CD4-positive, alpha-beta T cell treated with Interleukin-15 for 1 hour (primary cell): ENCODE measurements at regions not wholly inside any gene's neighbourhood (a gene's known extent, or its start where the extent isn't known, plus 50 kb on each side); places are given as distances from the start of the nearest gene placed in this dataset.

Experiments
- DNase-seq: peaks from one replicate; pipeline ENCODE4 v3.0.0-alpha.2; 2020

DNA sequence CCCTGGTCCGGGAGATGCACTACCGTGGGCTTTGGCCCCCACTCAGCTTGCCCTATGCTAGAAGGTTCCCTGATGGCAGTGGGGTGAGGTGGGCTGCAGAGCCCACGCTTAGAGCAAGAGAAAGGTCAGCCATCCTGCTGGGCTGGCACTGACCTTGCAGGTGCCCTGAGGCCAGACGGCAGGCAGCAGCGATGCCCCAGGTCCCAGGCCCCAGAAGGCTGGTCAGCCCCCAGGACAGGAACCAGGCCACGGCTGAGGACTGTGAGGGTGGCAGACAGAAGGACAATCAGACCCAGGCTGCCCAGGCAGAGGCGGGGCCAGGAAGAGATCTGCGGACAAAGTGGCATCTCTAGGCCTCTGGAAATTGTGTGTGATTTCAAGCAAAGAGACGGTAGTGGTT, 231.7 kb downstream of the CTTN start:
- no peak for DNase-seq

DNA sequence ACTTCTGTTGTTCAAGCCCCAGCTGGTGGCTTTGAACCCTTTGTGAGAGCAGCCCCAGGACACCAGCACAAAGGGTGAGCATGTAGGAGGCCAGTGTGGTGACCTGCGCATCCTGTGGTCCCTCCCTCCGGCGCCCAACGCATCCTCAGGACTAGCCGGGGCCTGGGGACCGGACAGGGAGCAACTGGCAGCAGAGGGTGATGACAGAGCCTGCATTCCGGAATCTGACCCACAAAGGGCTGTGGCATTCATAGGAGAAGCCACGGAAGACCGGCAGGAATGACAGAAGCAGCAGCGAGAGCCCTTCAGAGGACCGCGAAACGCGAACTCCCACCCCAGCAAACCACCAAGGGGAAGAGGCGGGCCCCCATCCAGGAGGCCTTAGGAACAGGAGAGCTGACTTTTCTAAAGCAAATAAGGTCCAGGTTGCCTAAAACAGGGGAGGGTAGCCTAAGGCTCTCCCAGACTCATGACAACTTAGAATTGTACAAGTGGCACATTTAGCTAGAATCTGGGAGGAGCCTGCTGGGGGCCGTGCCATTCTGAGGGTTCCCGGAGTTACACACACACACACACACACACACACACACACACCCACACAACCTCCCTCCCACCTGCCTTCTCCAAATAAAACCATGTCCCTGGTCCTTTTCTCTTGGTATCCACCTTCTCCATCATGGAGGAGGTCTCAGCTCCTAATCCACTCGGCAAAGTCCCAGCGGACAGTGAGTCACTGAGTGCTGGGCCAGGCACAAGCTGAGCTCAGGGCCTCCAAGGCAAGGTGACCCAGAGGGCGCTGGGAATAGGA, 232.7 kb downstream of the CTTN start:
- DNase-seq: no peak

DNA sequence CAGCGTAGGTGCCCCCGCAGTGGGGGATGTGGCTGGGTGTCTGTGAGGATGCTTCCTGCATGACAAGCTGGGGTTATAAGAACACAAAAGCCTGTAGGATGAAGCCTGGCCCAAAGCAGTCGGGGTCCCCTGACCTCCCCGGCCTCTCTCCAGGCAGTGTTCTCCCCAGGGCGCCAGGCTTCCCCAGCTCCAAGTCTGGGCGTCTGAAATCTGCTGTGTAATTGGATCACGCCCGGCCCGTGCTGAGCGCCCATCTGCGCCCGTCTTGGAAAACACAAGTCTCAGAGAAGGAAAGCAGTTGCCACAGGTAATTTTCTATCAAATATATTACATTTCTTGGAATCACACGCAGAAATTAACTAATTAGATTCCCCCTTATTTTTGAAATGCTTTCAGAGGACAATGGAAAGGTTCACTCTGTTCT, 233.3 kb downstream of the CTTN start:
- no peak for DNase-seq

DNA sequence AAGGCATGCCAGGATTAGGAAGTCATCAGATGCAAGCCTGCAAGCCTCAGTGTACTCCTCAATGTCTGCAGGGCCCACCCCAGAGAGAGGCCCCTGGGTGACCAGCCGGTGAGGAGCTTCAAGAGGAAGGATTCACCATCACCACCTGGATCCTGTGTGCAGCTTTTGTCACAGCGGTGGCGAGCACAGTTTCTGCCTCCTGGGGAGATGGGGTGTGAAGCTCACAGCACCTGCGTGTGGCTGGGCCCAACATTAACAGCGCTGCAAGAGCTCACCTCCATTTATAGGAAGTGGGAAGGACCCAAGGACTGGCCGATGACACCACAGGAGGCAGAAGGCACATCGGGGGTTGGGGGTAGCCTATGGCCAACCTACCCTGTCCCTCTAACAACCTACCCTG, 235.3 kb downstream of the CTTN start:
- DNase-seq: no peak

DNA sequence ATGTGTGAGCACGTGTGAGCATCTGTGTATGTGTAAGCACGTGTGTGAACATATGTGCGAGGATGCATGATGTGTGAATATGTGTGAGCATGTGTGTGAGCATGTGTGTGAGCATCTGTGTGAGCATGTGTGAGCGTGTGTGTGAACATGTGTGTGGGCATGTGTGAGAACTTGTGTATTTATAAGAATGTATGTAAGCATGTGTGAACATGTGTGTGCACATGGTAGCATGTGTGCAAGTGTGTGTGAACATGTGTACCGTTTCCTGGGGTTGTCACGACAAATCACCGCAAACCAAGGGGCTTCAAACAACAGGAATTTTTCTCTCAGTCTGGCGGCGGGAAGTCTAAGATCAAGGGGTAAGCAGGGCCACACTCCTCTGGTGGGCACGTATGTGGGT, 238.3 kb downstream of the CTTN start:
- DNase-seq: no peak

DNA sequence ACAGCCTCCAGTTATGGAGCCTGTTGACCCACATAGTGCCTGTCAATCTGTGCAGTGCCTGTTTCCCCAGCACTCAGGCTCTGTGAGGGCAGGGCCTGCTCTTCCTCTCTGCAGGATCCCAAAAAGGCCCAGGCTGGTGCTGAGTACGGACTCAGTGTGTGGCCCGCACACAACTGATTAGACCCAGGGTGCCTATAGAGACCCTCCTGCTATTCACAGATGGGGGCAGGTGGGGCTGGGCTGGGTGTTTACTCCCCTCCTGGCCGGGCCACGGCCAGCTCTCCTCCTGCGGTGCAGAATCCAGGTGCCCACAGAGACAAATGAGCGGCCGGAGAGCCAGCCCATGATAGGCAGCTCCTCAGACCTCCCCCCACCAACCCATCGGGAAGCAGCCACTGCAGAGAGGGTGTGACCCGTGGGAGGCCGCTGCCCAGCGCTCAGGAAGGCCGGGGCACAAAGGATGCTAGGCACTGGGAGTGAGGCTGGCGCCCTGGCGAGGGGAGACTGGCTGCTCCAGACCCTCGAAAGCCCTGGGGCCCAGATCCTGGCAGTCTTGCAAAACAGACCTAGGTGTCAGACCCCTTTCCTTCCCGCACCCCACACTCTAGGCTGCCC, 239.0 kb downstream of the CTTN start:
- DNase-seq: no peak

DNA sequence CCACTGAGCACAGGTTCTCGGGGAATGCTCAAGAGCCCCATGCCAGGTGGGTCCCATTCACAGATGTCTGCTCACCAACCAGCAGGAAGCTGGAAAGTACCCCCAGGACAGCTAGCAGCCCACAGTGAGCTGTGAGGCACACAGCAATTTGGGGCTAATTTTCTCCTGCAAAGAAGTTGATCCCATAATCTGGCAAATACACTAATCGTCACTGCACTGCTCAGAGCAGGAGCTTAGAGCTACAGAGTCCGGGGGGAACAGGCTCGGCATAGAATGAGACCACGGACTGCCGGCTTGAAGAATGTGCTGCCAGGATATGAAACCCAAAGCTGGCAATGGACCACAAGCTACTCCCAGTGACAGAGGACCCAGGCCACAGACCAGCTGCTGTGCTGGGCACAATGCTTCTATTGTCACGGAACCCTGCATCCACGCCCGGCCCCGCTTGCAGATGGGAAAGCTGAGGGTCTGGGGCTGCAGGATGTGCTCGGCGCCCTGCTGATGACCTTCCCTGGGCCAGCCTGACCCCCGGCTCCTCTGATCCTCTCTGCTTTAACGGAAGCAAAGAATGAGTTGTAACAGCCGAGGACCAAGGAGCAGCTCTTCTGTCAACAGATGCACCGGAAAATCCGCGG, 239.7 kb downstream of the CTTN start:
- no peak for DNase-seq

DNA sequence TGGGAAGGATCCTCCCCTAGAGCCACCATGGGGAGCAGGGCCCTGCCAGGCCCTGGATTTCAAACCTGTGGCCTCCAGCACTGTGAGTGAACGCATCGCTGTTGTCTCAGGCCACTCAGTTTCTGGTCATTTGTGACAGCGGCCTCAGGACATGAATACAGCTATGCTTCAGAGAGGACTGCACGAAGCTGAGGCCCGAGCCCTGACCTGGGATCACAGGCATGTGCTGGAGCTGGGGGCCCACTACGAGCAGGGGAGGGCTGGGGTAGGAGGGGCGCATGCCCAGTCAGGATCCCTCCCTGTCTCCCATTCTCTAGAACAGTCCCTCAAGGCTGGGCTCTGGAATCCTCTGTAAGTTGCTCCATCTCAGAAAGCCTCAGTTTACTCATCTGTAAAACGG, 242.1 kb downstream of the CTTN start:
- no peak for DNase-seq

DNA sequence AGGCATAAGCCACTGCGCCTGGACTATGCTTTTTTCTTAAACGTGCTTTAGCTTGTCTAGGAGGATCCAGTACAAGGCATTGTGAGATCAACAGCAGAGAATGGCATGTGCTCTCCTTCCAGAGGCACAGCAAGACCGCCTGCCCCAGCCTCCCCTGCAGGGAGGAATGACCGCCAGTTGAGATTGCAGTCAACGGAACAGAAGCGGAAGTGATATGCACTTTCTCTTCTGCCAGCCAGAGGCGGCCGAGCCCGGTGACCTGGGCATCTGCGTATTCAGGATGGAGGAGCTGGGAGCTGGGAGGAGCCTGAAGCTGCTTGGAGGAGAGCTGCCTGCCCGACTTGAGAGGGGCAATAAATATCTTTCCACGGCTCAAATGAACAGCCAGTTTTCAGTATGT, 243.0 kb downstream of the CTTN start:
- no peak for DNase-seq

DNA sequence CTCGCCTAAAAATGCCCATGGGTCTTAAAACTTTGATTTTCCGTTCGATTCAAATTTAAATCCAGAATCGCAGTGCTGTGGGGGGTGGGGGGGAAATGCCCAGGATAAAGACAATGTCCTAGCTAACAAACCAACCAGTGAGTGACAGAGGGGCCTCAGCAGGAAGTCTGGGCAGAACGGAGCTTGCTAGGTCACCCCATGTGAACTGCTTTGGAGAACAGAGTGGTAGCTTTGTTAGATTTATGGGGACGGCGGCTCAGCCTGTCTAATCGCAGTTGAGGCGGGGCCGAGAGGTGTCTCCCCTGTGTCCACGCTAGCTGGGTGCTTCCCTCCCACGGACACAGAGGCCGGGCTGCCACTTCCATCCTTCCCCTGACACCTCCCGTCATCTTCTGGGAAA, 243.9 kb downstream of the CTTN start:
- no peak for DNase-seq

DNA sequence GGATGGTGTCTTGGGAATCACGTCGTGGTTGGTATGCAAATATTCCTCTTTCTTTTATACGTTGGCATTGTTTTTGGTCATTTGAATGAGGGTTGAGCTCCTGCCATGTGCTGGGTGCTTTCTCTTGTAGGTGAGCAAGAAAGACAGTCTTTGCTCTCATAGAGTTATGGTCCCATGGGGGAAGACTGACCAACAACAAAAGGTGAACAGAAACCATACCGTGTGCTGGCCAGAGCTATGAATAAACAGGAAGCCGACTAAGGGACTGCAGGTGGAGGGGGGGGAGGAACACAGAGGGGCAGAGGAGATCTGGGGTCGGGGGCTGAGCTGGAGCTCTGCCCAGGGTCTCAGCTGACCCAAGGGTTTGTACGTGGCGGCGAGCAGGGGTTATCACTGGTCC, 245.3 kb downstream of the CTTN start:
- DNase-seq: no peak

DNA sequence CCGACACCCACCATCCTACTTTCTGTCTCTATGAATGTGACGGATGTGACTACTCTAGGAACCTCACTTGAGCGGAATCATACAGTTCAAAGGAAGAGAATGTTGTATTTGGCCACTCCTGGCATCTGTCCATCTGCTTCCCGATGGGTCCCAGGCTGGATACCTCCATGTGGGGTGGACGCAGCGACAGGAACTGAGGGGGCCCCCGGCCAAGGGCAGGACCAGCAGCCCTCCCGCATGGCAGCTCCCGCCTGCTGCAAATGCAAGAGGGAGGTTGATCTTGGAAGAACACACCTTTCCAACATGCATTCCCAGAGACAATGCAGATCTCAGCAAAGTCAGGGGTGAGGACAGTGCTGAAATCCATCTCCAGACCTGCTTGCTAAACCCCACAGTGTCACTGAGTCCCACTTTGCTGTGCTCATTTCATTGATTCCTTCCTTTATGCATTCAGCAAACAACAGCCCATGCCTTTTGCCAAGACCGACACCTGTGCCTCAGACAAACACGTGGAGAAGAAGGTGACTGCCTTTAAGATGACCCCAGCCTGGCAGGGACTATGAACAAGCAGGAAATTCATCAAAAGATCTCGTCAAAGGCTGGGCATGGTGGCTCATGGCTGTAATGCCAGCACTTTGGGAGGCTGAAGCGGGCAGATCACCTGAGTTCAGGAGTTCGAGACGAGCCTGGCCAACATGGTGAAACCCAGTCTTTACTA, 246.2 kb downstream of the CTTN start:
- no peak for DNase-seq

DNA sequence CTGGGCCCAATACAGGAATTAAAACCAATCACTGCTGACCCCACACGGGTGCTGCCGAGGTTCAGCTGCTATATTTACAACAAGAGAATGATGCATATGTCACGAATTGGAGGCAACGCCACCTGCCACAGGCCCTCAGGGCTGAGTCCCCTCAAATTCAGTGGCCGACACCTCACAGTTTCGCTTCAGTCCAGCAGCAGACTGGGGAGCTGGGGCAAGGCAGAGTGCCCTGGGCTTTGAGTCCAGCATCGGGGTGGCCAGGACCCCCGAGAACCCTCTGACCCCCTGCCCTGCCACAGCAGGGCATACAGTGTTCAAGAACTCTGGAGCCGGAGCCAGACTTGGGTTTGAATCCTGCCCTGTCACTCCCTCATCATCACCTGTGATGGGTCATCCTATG, 247.2 kb downstream of the CTTN start:
- DNase-seq: no peak

DNA sequence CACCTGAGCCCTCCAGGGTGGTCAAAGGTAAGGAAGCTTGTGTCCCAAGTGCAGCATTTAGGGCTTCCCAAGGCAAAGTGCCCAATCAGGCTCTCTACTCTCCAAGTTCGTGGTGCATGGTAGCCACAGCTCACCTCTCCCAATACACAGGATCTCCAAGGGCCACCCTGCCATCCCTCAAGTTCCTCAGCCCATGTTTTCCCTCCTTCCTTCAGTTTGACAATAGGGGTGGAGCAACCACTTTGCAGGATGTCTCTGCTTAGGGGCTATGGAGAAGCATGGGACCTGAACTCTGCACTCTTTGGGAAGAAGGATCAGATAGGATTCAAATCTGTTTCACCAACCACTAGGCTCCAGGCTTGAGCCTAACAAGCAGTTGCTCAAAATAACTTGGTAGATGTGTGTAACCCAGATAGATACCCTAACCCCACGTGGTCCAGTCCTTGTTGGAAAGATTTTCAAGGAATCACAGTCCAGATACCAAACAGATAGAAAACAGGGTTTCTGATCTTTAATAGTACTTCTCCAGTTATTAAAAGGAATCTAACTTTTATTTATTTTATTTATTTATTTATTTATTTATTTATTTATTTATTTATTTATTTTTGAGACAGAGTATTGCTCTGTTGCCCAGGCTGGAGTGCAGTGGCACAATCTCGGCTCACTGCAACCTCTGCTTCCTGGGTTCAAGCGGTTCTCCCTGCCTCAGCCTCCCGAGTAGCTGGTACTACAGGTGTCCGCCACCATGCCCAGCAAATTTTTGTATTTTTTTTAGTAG, 248.1 kb downstream of the CTTN start:
- no peak for DNase-seq

DNA sequence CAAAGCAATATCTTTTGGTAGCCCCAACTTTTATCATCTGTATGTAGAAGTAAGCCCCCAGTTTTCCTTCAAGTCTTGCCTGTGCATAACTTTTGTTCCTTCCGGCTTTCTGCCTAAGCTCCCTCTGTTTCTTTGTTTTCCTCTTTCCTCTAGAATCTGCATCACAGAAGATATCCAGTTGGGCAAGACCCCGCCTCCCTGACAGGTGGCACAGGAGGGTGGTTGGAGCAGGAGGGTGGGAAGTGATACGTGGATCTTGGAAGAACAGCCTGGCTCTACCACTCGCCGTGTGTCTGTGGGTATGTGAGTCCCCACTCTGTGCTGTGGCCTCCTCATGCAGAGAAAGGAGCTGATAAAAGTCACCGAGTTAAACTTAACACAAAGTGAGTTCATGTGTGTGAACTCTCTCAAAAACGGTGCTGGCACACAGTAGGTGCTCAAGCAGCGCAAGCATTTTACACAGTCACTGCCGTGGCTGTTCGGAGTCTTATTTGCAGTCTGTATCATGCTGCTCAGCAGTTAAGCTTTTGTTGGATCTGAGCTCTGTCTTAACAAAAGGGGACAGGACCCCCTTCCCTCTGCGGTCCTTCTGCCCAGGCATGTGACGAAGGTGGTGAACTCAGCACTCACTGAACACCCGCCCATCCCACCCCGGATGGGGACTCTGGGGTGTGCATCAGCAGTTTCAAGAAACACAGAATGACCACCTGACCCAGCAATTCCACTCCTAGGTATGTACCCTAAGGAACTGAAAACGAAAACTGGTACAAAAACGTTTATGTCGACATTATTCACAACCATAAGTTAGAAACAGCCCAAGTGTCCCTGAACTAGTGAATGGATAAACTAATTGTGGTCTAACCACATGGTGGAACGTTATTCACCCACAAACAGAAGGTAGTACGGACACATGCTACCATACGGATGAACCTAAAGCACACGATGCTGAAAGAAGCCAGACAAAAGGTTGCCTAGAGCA, 249.1 kb downstream of the CTTN start:
- no peak for DNase-seq

DNA sequence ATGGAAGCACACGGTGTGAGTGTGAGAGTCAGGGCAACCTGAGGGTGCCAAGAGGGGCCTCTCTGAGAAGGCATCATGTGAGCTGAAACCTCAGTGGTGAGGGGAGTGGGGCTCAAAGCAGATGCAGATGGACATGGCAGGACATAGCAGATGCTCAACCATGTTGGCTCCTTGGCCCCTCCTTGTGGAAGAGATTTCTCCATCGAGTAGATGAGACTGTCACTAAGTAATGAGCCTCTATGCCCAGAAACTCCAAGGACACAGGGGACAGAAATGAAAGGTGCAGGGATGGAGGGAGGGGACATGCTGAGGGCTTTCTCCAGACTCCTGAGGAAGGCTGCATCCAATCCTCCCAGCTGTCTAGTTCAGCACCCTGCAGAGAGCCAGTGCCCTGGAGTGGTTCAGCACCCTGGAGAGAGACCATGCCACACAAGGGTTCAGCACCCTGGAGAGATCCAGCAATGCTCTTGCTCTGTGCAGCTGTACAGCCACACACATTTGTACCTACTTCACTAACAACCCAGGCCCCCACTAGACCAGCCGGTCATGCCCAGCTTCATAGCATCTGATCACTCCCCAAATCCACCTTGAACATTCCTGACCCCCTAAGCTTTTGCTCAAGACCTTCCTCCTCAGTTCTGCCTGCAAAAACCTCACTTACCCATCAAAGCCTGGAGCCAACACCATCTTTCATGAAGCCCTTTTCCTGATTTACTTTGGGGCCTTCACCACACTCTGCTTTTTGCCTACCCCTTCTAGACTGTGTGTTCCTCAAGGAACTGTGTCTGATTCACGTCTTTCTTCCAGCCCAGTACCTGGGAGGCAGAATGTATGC, 252.0 kb downstream of the CTTN start:
- no peak for DNase-seq

DNA sequence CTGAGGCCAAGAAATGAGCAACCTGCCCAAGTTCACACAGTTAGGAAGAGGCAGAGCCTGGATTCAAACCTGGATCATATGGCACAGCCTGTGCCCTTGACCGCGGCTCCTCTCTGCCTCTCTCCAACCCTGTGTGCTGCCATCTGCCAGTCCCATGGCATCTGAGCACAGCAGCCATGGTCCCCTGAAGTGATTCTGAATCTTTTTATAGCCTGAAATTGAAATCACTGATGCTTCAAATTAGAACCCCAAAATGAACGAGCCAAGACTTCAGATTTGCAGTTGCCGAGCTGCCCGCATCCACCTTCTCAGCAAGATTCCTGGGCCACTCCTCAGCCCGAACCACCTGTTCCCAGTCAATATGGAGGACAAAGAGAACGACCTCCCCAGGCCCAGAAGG, 252.7 kb downstream of the CTTN start:
- no peak for DNase-seq

DNA sequence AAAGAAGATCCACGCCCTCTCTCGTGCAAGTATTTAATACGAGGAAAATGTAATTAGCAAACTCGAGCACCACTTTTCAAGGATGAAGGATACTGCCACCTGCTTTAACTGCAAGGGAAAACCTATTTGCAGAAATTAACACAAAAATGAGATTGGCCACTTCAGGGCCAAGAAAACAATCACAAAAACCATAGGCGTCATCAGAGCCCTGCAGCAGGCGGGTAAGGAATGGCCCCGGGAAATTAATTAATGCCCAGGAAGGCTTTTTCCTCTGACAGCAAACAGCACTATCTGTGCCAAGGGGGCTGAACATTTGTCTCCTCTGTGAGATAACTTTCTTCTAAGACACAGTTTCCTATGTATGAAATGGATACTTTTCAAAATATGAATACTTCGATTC, 255.7 kb downstream of the CTTN start:
- DNase-seq: no peak

DNA sequence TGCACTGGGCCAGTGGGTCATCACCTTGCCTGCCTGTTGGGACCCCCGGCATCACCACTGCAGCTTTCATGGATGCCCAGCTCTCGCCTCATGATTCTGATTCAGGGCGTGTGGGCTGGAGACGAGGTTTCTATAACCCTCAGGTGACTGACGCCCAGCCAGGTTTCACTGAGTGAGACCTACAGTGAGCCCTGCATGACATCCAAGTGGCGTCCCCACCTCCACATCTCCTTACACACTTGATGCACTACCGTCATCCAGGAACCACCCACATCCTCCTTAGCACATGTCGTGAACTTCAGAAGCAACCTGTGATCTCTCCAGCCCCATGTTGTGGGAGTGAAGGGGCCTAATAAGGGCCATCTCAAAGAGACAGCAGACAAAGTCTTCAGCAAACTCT, 257.5 kb downstream of the CTTN start:
- DNase-seq: no peak

DNA sequence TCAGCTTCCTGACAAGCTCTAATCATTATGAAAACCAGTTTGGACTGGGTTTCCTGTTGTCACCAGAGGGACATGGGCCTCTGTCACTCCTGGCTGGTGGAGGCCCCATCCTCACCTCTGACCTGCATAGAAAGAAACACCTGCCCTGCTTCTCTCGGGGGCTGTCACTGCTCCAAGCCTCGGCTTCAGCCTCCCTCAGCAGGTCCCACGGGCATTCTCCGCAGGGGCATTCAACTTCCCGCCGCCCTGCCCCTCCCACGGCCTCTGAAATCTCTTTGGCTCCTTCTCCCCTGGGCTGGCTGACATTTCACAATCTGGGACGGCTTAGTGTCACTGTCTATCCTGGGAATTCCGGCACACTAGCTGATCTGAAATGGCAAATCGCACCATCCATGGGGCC, 257.9 kb downstream of the CTTN start:
- DNase-seq: no peak
